ENCODE measurements at regions not wholly inside any gene's neighbourhood (a gene's known extent, or its start where the extent isn't known, plus 50 kb on each side); places are given as distances from the start of the nearest gene placed in this dataset.

- no peak for TF ChIP-seq TAF1 (IDR thresholded peaks at IDR 0.05; ENCODE audit: borderline replicate concordance, insufficient read depth, low read length)
- TF ChIP-seq REST (IDR thresholded peaks at IDR 0.05; ENCODE audit: insufficient read depth in 1 of 2, low read depth in 2 of 2, low read length in 2 of 2): no peak
- no peak for TF ChIP-seq SIN3A (IDR thresholded peaks at IDR 0.05; ENCODE audit: borderline replicate concordance, insufficient read depth, low read length)
Measured at GRCh38 chr7:84812021-84812420, 374.8 kb downstream of the SEMA3D start.

All from PFSK-1 (cell line).